ENCODE measurements at regions not wholly inside any gene's neighbourhood (a gene's known extent, or its start where the extent isn't known, plus 50 kb on each side); places are given as distances from the start of the nearest gene placed in this dataset.

DNA sequence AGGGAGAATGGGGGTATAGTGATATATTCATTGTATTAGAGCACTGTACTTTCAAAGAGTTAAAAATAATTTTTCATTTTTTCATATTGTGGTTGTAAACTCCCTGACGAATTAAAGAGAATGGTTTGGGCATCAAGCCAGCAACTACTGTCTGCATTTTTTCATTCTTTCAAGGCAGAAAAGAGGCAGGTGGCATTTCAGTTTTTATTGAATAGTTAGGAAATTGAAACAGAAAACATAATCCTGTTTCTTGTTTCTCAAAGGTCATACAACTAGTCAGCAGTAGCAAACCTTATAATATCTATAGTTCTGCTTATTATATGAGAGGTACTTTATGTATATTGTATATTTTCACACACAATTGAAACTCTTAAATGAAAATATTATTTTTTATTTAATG lies 303.9 kb upstream of the KCND2 start:
- Histone ChIP-seq H3K27ac (no peak overlapping the region), H3K9me3 (no peaks in the 10 kb centered on the region), H3K36me3 (no peaks in the 10 kb centered on the region), H3K4me1 (no peaks in the 10 kb centered on the region), H3K27me3 (no peaks in the 10 kb centered on the region), H3K4me3 (no peak overlapping the region)
- TF ChIP-seq, protein P1, sequence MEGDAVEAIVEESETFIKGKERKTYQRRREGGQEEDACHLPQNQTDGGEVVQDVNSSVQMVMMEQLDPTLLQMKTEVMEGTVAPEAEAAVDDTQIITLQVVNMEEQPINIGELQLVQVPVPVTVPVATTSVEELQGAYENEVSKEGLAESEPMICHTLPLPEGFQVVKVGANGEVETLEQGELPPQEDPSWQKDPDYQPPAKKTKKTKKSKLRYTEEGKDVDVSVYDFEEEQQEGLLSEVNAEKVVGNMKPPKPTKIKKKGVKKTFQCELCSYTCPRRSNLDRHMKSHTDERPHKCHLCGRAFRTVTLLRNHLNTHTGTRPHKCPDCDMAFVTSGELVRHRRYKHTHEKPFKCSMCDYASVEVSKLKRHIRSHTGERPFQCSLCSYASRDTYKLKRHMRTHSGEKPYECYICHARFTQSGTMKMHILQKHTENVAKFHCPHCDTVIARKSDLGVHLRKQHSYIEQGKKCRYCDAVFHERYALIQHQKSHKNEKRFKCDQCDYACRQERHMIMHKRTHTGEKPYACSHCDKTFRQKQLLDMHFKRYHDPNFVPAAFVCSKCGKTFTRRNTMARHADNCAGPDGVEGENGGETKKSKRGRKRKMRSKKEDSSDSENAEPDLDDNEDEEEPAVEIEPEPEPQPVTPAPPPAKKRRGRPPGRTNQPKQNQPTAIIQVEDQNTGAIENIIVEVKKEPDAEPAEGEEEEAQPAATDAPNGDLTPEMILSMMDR (IDR thresholded peaks at IDR 0.05): no peak
- intact Hi-C loops (cut with DNase I): no loop called here
- ATAC-seq: no peak
- no peak for DNase-seq

DNA sequence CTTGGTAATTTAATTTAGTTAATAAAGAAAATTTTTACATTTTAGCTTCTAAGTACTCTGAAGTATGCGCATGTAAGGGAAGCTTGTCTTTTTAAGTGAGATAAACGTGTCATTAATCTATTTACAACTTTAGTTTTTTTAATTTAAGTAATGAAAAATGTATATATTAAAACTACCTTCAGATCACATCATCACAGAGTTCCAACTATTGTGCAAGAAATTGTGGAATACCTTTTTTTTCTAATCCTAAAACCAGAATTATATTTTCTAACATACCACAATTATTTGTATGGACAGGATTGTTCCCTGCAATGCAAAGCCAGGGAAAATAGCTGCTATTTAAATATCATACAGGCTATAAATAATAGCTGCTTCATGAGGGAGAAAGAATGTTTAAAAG lies 303.2 kb upstream of the KCND2 start:
- no peaks in the 10 kb centered on the region for H3K27me3 ChIP-seq
- DNase-seq (no peak), ATAC-seq (no peak)
- H3K9me3 ChIP-seq: no peaks in the 10 kb centered on the region
- H3K4me1 ChIP-seq: no peaks in the 10 kb centered on the region
- H3K36me3 ChIP-seq: no peaks in the 10 kb centered on the region
- H3K4me3 ChIP-seq: no peak overlapping the region
- no peak overlapping the region for H3K27ac ChIP-seq
- TF ChIP-seq, protein P1 (IDR thresholded peaks at IDR 0.05): no peak
- intact Hi-C loops (cut with DNase I): no loop called here

DNA sequence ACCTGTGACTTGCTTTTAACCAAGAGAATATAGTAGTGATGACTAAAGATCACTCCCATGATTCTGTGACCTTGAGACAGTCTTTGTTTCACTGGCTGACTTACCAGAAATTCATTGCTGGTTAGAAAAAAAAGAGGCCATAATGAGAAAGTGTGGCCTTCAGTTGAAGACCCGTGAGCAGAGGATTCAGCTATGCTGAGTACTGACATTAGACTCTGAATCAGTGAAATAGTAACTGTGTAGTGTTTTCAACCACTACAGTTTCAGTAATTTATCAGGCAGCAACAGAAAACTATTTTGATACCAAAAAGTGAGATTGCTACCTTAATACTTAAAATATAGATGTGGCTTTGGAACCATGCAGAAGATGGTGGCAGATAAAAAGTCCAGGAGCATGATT lies 298.0 kb upstream of the KCND2 start:
- intact Hi-C loops (cut with DNase I): no loop called here
- Histone ChIP-seq H3K9me3 (no peaks in the 10 kb centered on the region), H3K36me3 (no peaks in the 10 kb centered on the region), H3K27me3 (no peaks in the 10 kb centered on the region), H3K4me3 (no peak overlapping the region), H3K4me1 (no peaks in the 10 kb centered on the region), H3K27ac (no peak overlapping the region)
- DNase-seq (no peak), ATAC-seq (no peak)
- TF ChIP-seq, protein P1 (IDR thresholded peaks at IDR 0.05): no peak

DNA sequence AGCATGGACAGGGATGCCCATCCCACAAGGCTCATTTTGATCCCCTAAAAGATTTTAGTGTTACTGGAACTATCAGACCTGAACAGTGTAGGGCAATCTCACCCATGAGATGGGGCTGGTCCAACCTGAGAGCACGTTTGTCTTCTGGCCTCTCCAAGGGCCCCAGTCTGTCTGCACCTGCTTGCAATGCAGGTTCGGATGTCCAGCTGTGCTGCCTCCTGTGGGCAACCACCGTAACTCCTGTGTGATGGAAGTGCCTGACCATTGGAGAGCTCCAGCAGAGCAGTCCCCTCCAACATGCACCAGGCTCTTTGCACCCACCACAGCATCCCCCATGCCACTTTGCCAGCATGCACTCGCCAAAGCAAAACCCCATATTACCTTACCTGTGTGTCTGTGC lies 290.1 kb upstream of the KCND2 start:
- intact Hi-C loops (cut with DNase I): no loop called here
- peak; percentile 22 for ATAC-seq
- Histone ChIP-seq H3K27ac (no peak overlapping the region), H3K4me1 (no peaks in the 10 kb centered on the region), H3K36me3 (no peaks in the 10 kb centered on the region), H3K27me3 (no peaks in the 10 kb centered on the region), H3K4me3 (no peak overlapping the region), H3K9me3 (no peaks in the 10 kb centered on the region)
- TF ChIP-seq, protein P1 (IDR thresholded peaks at IDR 0.05): no peak
- DNase-seq: no peak

DNA sequence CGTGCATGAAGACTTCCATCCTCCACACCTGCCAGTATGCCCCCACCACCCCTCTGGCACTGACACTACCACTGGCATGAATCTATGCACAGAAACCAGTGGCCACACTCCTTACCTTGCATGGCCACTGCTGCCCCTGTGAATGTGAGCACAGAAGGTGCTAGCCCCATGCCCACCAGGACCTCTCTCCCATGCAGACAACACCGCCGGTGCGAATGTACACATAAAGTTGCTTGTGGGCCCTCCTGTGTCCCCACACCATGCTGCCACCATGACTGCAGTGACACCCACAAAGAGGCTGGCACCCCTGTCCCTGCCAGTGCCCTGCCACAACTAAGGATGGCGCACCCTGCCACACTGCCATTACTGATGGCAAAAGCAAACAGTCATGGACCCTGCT lies 289.5 kb upstream of the KCND2 start:
- intact Hi-C loops (cut with DNase I): no loop called here
- no peaks in the 10 kb centered on the region for H3K9me3 ChIP-seq
- DNase-seq: no peak
- ATAC-seq: peak; percentile 34
- no peaks in the 10 kb centered on the region for H3K4me1 ChIP-seq
- TF ChIP-seq, protein P1 (IDR thresholded peaks at IDR 0.05): no peak
- no peaks in the 10 kb centered on the region for H3K36me3 ChIP-seq
- no peaks in the 10 kb centered on the region for H3K27me3 ChIP-seq
- H3K27ac ChIP-seq: no peak overlapping the region
- H3K4me3 ChIP-seq: no peak overlapping the region

DNA sequence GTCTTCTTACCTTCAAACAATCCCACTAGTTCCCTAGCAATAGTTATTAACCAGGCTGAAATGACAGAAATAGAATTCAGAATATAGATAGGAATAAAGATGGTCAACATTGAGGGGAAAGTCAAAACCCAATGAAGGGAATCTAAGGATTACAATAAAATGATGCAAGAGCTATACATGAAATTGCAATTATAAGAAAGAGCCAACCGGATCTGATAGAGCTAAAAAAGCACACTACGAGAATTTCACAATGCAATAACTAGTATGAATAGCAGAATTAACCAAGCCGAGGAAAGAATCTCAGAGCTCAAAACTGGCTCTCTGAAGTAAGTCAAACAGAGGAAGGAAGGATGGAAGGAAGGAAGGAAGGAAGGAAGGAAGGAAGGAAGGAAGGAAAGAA lies 288.7 kb upstream of the KCND2 start:
- Histone ChIP-seq H3K9me3 (no peaks in the 10 kb centered on the region), H3K27ac (no peak overlapping the region), H3K27me3 (no peaks in the 10 kb centered on the region), H3K4me1 (no peaks in the 10 kb centered on the region), H3K4me3 (no peak overlapping the region), H3K36me3 (no peaks in the 10 kb centered on the region)
- no peak for ATAC-seq
- TF ChIP-seq, protein P1 (IDR thresholded peaks at IDR 0.05): no peak
- no peak for DNase-seq
- intact Hi-C loops (cut with DNase I): no loop called here
